ENCODE measurements at regions not wholly inside any gene's neighbourhood (a gene's known extent, or its start where the extent isn't known, plus 50 kb on each side); places are given as distances from the start of the nearest gene placed in this dataset.

DNA sequence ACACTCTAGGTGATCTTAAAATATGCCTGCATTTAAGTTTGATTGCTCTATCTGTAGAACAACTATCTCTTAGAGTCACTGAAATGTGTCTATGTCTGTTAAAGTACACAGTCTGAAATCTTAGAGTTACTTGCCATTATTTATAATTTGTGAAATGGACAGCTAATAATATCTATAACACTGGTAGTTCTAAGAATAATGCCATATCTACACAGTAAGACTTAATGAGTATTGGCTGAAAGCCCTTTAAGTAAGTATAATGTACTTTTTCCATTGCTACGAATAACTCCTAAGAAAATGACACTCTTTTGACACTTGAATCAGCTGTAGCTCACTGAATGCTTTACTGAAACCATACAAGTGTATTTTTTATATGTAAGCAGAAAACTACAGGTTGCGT is 567.4 kb upstream of the PCDH15 start:
- TF ChIP-seq CTCF (IDR thresholded peaks at IDR 0.05) (no peak), EZH2phosphoT487 (IDR thresholded peaks at IDR 0.05) (no peak), EZH2 (IDR thresholded peaks at IDR 0.05) (no peak)
- Histone ChIP-seq H3K4me2 (no peak overlapping the region), H3K79me2 (ENCODE audit: low read depth) (no peaks in the 10 kb centered on the region), H4K20me1 (ENCODE audit: low read depth) (no peaks in the 10 kb centered on the region), H3K27ac (no peak overlapping the region), H3F3A (ENCODE audit: low read depth) (no peaks in the 10 kb centered on the region), H3K4me1 (peaks cover 19% of the 10 kb centered on the region), H3K36me3 (no peaks in the 10 kb centered on the region), H2AFZ (replicated peaks) (no peak overlapping the region), H3K27me3 (no peaks in the 10 kb centered on the region), H3K9me3 (ENCODE audit: low read depth) (no peaks in the 10 kb centered on the region), H3K9ac (no peak overlapping the region), H3K4me3 (no peak overlapping the region)
- H3K4me3 Mint-ChIP-seq: no peak overlapping the region
- peaks cover 5% of the 10 kb centered on the region for H3K27me3 Mint-ChIP-seq (ENCODE audit: insufficient read depth, low read depth)
- H3K27ac Mint-ChIP-seq: no peak overlapping the region
- no peak for DNase-seq (ENCODE audit: low spot score)
- H3K36me3 Mint-ChIP-seq: no peaks in the 10 kb centered on the region
- peaks cover 13% of the 10 kb centered on the region for H3K4me1 Mint-ChIP-seq
- H3K9me3 Mint-ChIP-seq: peaks cover 7% of the 10 kb centered on the region

GRCh38 chr10:55367555-55367954 is 566.5 kb upstream of the PCDH15 start:
- no peak overlapping the region for H3K27ac ChIP-seq
- H3K4me1 ChIP-seq: peaks cover 19% of the 10 kb centered on the region
- no peak for DNase-seq (ENCODE audit: low spot score)
- H3K4me3 ChIP-seq: no peak overlapping the region
- Mint-ChIP-seq H3K36me3 (no peaks in the 10 kb centered on the region), H3K4me1 (peaks cover 13% of the 10 kb centered on the region), H3K27ac (no peak overlapping the region), H3K9me3 (peaks cover 9% of the 10 kb centered on the region), H3K4me3 (no peak overlapping the region), H3K27me3 (ENCODE audit: insufficient read depth, low read depth) (peaks cover 5% of the 10 kb centered on the region)
- H2AFZ ChIP-seq (replicated peaks): no peak overlapping the region
- H3F3A ChIP-seq (ENCODE audit: low read depth): no peaks in the 10 kb centered on the region
- no peaks in the 10 kb centered on the region for H3K36me3 ChIP-seq
- H3K27me3 ChIP-seq: no peaks in the 10 kb centered on the region
- H3K4me2 ChIP-seq: no peak overlapping the region
- H3K79me2 ChIP-seq (ENCODE audit: low read depth): no peaks in the 10 kb centered on the region
- TF ChIP-seq EZH2phosphoT487 (IDR thresholded peaks at IDR 0.05) (no peak), CTCF (IDR thresholded peaks at IDR 0.05) (no peak), EZH2 (IDR thresholded peaks at IDR 0.05) (no peak)
- H3K9ac ChIP-seq: no peak overlapping the region
- no peaks in the 10 kb centered on the region for H4K20me1 ChIP-seq (ENCODE audit: low read depth)
- no peaks in the 10 kb centered on the region for H3K9me3 ChIP-seq (ENCODE audit: low read depth)

- Mint-ChIP-seq H3K27ac (no peak overlapping the region), H3K4me1 (no peaks in the 10 kb centered on the region), H3K4me3 (no peak overlapping the region), H3K27me3 (ENCODE audit: insufficient read depth, low read depth) (no peaks in the 10 kb centered on the region), H3K36me3 (no peaks in the 10 kb centered on the region), H3K9me3 (peaks cover 2% of the 10 kb centered on the region)
- H4K20me1 ChIP-seq (ENCODE audit: low read depth): no peaks in the 10 kb centered on the region
- no peaks in the 10 kb centered on the region for H3F3A ChIP-seq (ENCODE audit: low read depth)
- no peak for TF ChIP-seq EZH2phosphoT487 (IDR thresholded peaks at IDR 0.05)
- TF ChIP-seq CTCF (IDR thresholded peaks at IDR 0.05): no peak
- TF ChIP-seq EZH2 (IDR thresholded peaks at IDR 0.05): no peak
- H3K4me3 ChIP-seq: no peak overlapping the region
- H3K27ac ChIP-seq: no peak overlapping the region
- H3K79me2 ChIP-seq (ENCODE audit: low read depth): no peaks in the 10 kb centered on the region
- no peaks in the 10 kb centered on the region for H3K9me3 ChIP-seq (ENCODE audit: low read depth)
- no peak for DNase-seq (ENCODE audit: low spot score)
- no peaks in the 10 kb centered on the region for H3K27me3 ChIP-seq
- no peaks in the 10 kb centered on the region for H3K4me1 ChIP-seq
- no peak overlapping the region for H3K4me2 ChIP-seq
- no peak overlapping the region for H3K9ac ChIP-seq
- no peaks in the 10 kb centered on the region for H3K36me3 ChIP-seq
- H2AFZ ChIP-seq (replicated peaks): no peak overlapping the region
Observed at GRCh38 chr10:55358539-55358938, 557.5 kb upstream of the PCDH15 start.

All from neural progenitor cell (in vitro differentiated cells).